Gastroesophageal sphincter (tissue), 4 donors: ENCODE measurements at regions not wholly inside any gene's neighbourhood (a gene's known extent, or its start where the extent isn't known, plus 50 kb on each side); places are given as distances from the start of the nearest gene placed in this dataset.

Experiments used
- ATAC-seq: fragments of 150-250 bp; one replicate; pipeline ENCODE4 v1.9.1; 2016; ENCODE audit warnings: mild to moderate bottlenecking, moderate library complexity
- H3K27ac ChIP-seq, 4 donors: fragments of 200-600 bp; sonication (generic) in 3 of 4; 1 replicate in 3 of 4; 2 replicates in 1 of 4; pipeline ENCODE4 v1.5.1; 2016 to 2019
- H3K27me3 ChIP-seq: fragments of 200-600 bp; sonication (generic); one replicate; pipeline ENCODE4 v1.5.1; 2019
- H3K36me3 ChIP-seq, 2 donors: fragments of 200-600 bp; sonication (generic); one replicate each; pipeline ENCODE4 v1.5.1; 2019; ENCODE audit warnings: control low read depth in 1 of 2
- H3K4me1 ChIP-seq, 3 donors: fragments of 200-600 bp; sonication (generic); 1 replicate in 2 of 3; 2 replicates in 1 of 3; pipeline ENCODE4 v1.5.1; 2016 to 2019; ENCODE audit warnings: control low read depth in 2 of 3
- H3K4me3 ChIP-seq, 2 donors: fragments of 200-600 bp; sonication (generic); one replicate each; pipeline ENCODE4 v1.5.1; 2019; ENCODE audit warnings: mild to moderate bottlenecking in 1 of 2, moderate library complexity in 1 of 2
- H3K9me3 ChIP-seq, 3 donors: fragments of 200-600 bp; sonication (generic); one replicate each; pipeline ENCODE4 v1.5.1; 2017 to 2019; ENCODE audit warnings: control low read depth in 2 of 3
- CTCF ChIP-seq, 4 experiments: fragments of 200-600 bp in 2 of 4; fragments of 450-650 bp in 2 of 4; sonication (generic) in 1 of 4; IDR thresholded peaks; one replicate each; pipeline ENCODE4 v1.5.1; 2017 to 2019; ENCODE audit warnings: antibody characterized with exemption in 4 of 4, mild to moderate bottlenecking in 2 of 4, moderate library complexity in 2 of 4
- EP300 ChIP-seq: sonication (generic); formaldehyde crosslinking; IDR thresholded peaks from one replicate; pipeline ENCODE4 v1.6.1; 2017; ENCODE audit warnings: antibody characterized with exemption, mild to moderate bottlenecking
- POLR2A ChIP-seq, 2 donors: fragments of 450-650 bp; IDR thresholded peaks; one replicate each; pipeline ENCODE4 v1.6.1; 2017; ENCODE audit warnings: antibody characterized with exemption in 2 of 2, mild to moderate bottlenecking in 2 of 2, moderate library complexity in 1 of 2
- POLR2AphosphoS5 ChIP-seq: sonication (generic); formaldehyde crosslinking; IDR thresholded peaks from one replicate; pipeline ENCODE4 v1.6.1; 2017; ENCODE audit warnings: antibody characterized with exemption
- WGBS, 2 donors: methylation state at CpG; one replicate each; pipeline ENCODE4 v1.1.5; 2018; ENCODE audit warnings: low coverage in 1 of 2; 5-methylcytosine and 5-hydroxymethylcytosine counted together

GRCh38 chr3:104127830-104128229 lies 1238.9 kb upstream of the ALCAM start:
- no peak for TF ChIP-seq EP300
- TF ChIP-seq POLR2AphosphoS5, result no peak
- TF ChIP-seq POLR2A (IDR thresholded peaks at IDR 0.05), result no peak
- no peak for TF ChIP-seq CTCF (IDR thresholded peaks at IDR 0.05)
- WGBS, 2 donors, result 90 to 93% methylated on average over 3 of the region's 3 CpGs
- Histone ChIP-seq H3K27me3 (no peaks in the 10 kb centered on the region), H3K9me3 (peaks cover 0 to 11% (median 0%) of the 10 kb centered on the region in 3 donors), H3K36me3 (no peaks in the 10 kb centered on the region), H3K4me1 (no peaks in the 10 kb centered on the region), H3K27ac (no peak overlapping the region), H3K4me3 (no peak overlapping the region)
- no peak for ATAC-seq

GRCh38 chr3:104132566-104133403 lies 1233.9 kb upstream of the ALCAM start:
- WGBS, 2 donors, result 36 to 75% methylated on average over 1 to 2 of the region's 2 CpGs
- Histone ChIP-seq H3K27ac (no peak overlapping the region), H3K27me3 (no peaks in the 10 kb centered on the region), H3K4me1 (no peaks in the 10 kb centered on the region), H3K4me3 (no peak overlapping the region), H3K9me3 (peaks cover 0 to 11% (median 0%) of the 10 kb centered on the region in 3 donors), H3K36me3 (no peaks in the 10 kb centered on the region)
- TF ChIP-seq POLR2AphosphoS5 (no peak), CTCF (IDR thresholded peaks at IDR 0.05) (no peak), POLR2A (IDR thresholded peaks at IDR 0.05) (no peak), EP300 (no peak)
- ATAC-seq, result no peak

- no peaks in the 10 kb centered on the region for H3K4me1 ChIP-seq
- ATAC-seq, result no peak
- H3K9me3 ChIP-seq, result peaks cover 0 to 9% (median 0%) of the 10 kb centered on the region in 3 donors
- no peak overlapping the region for H3K27ac ChIP-seq
- WGBS, 2 donors, result 90 to 97% methylated on average over 3 to 4 of the region's 5 CpGs
- no peaks in the 10 kb centered on the region for H3K36me3 ChIP-seq
- TF ChIP-seq POLR2AphosphoS5 (no peak), EP300 (no peak), POLR2A (IDR thresholded peaks at IDR 0.05) (no peak), CTCF (IDR thresholded peaks at IDR 0.05) (no peak)
- H3K4me3 ChIP-seq, result no peak overlapping the region
- H3K27me3 ChIP-seq, result no peaks in the 10 kb centered on the region
Observed at GRCh38 chr3:104133630-104134029, 1233.1 kb upstream of the ALCAM start.

GRCh38 chr3:104137116-104137515 lies 1229.6 kb upstream of the ALCAM start:
- WGBS, 2 donors, result 51 to 73% methylated on average over 4 of the region's 4 CpGs
- ATAC-seq, result no peak
- TF ChIP-seq POLR2A (IDR thresholded peaks at IDR 0.05) (no peak), CTCF (IDR thresholded peaks at IDR 0.05) (no peak), EP300 (no peak)

GRCh38 chr3:104145164-104145563 lies 1221.5 kb upstream of the ALCAM start:
- TF ChIP-seq POLR2AphosphoS5 (no peak), EP300 (no peak), POLR2A (IDR thresholded peaks at IDR 0.05) (no peak), CTCF (IDR thresholded peaks at IDR 0.05) (no peak)
- no peak overlapping the region for H3K4me3 ChIP-seq
- no peak for ATAC-seq
- no peaks in the 10 kb centered on the region for H3K9me3 ChIP-seq
- no peak overlapping the region for H3K27ac ChIP-seq
- H3K27me3 ChIP-seq, result no peaks in the 10 kb centered on the region
- H3K4me1 ChIP-seq, result no peaks in the 10 kb centered on the region
- no peaks in the 10 kb centered on the region for H3K36me3 ChIP-seq

More at GRCh38 chr3:104137116-104137515, 1229.6 kb upstream of the ALCAM start:
- Histone ChIP-seq H3K27me3 (no peaks in the 10 kb centered on the region), H3K27ac (no peak overlapping the region), H3K9me3 (no peaks in the 10 kb centered on the region), H3K4me3 (no peak overlapping the region), H3K36me3 (no peaks in the 10 kb centered on the region), H3K4me1 (no peaks in the 10 kb centered on the region)
